ENCODE measurements at regions not wholly inside any gene's neighbourhood (a gene's known extent, or its start where the extent isn't known, plus 50 kb on each side); places are given as distances from the start of the nearest gene placed in this dataset.

DNA sequence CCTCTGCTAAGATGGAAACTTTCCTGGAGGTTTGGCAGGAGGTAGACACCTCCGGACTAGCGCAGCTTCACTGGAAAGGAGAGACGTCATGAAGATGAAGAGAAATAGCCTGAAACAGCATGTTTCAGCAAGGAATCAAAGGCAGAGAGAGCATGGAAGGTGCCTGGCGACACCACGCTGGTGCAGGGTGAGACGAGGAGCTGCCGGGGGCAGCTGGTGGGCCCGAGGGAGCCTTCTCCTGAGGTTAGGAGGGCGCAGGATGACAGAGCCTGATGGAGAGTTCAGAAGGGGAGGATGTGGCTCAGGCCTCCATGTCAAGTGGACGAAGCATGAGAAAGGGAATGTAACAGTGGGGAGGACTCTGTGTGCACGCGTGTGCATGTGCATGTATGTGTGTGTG, 113.6 kb downstream of the TPRA1 start:
- TF ChIP-seq, protein P1, sequence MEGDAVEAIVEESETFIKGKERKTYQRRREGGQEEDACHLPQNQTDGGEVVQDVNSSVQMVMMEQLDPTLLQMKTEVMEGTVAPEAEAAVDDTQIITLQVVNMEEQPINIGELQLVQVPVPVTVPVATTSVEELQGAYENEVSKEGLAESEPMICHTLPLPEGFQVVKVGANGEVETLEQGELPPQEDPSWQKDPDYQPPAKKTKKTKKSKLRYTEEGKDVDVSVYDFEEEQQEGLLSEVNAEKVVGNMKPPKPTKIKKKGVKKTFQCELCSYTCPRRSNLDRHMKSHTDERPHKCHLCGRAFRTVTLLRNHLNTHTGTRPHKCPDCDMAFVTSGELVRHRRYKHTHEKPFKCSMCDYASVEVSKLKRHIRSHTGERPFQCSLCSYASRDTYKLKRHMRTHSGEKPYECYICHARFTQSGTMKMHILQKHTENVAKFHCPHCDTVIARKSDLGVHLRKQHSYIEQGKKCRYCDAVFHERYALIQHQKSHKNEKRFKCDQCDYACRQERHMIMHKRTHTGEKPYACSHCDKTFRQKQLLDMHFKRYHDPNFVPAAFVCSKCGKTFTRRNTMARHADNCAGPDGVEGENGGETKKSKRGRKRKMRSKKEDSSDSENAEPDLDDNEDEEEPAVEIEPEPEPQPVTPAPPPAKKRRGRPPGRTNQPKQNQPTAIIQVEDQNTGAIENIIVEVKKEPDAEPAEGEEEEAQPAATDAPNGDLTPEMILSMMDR (IDR thresholded peaks at IDR 0.05), result no peak
- TF ChIP-seq POLR2A (IDR thresholded peaks at IDR 0.05), result no peak

All from testis (tissue), 2 donors.